ENCODE measurements at regions not wholly inside any gene's neighbourhood (a gene's known extent, or its start where the extent isn't known, plus 50 kb on each side); places are given as distances from the start of the nearest gene placed in this dataset.

- Histone ChIP-seq H3K4me1 (no peaks in the 10 kb centered on the region), H3K27me3 (no peaks in the 10 kb centered on the region), H3K36me3 (no peaks in the 10 kb centered on the region), H3K27ac (no peak overlapping the region), H3K4me3 (no peak overlapping the region), H3K9me3 (no peaks in the 10 kb centered on the region)
- TF ChIP-seq POLR2AphosphoS5 (IDR thresholded peaks at IDR 0.05; ENCODE audit: insufficient read depth in 1 of 2, low read depth in 1 of 2) (no peak), CTCF (IDR thresholded peaks at IDR 0.05) (no peak), POLR2A (IDR thresholded peaks at IDR 0.05) (no peak)
- no peak for DNase-seq (ENCODE audit: extremely low spot score in 2 of 2)
- intact Hi-C loops (cut with DNase I) = no loop called here
These were observed 113.3 kb upstream of the DPT start for GRCh38 chr1:168842306-168842705.

- DNase-seq (ENCODE audit: extremely low spot score in 2 of 2) = no peak
- no peaks in the 10 kb centered on the region for H3K4me1 ChIP-seq
- intact Hi-C loops (cut with DNase I) = no loop called here
- H3K27me3 ChIP-seq = no peaks in the 10 kb centered on the region
- H3K36me3 ChIP-seq = no peaks in the 10 kb centered on the region
- H3K4me3 ChIP-seq = no peak overlapping the region
- no peak overlapping the region for H3K27ac ChIP-seq
- no peak for TF ChIP-seq POLR2AphosphoS5 (IDR thresholded peaks at IDR 0.05; ENCODE audit: insufficient read depth in 1 of 2, low read depth in 1 of 2)
- TF ChIP-seq CTCF (IDR thresholded peaks at IDR 0.05) = no peak
- no peak for TF ChIP-seq POLR2A (IDR thresholded peaks at IDR 0.05)
- no peaks in the 10 kb centered on the region for H3K9me3 ChIP-seq
These were observed 113.9 kb upstream of the DPT start for GRCh38 chr1:168842916-168843315.

- H3K36me3 ChIP-seq = no peaks in the 10 kb centered on the region
- no peaks in the 10 kb centered on the region for H3K9me3 ChIP-seq
- intact Hi-C loops (cut with DNase I) = no loop called here
- H3K27me3 ChIP-seq = no peaks in the 10 kb centered on the region
- H3K4me1 ChIP-seq = no peaks in the 10 kb centered on the region
- TF ChIP-seq CTCF (IDR thresholded peaks at IDR 0.05) (no peak), POLR2A (IDR thresholded peaks at IDR 0.05) (no peak), POLR2AphosphoS5 (IDR thresholded peaks at IDR 0.05; ENCODE audit: insufficient read depth in 1 of 2, low read depth in 1 of 2) (no peak)
- H3K4me3 ChIP-seq = no peak overlapping the region
- DNase-seq (ENCODE audit: extremely low spot score in 2 of 2) = no peak
- H3K27ac ChIP-seq = no peak overlapping the region
These were observed 114.4 kb upstream of the DPT start for GRCh38 chr1:168843401-168843800.

- no peak for DNase-seq (ENCODE audit: extremely low spot score in 2 of 2)
- Histone ChIP-seq H3K27me3 (no peaks in the 10 kb centered on the region), H3K27ac (no peak overlapping the region), H3K4me3 (no peak overlapping the region), H3K4me1 (no peaks in the 10 kb centered on the region), H3K36me3 (no peaks in the 10 kb centered on the region), H3K9me3 (no peaks in the 10 kb centered on the region)
- TF ChIP-seq POLR2AphosphoS5 (IDR thresholded peaks at IDR 0.05; ENCODE audit: insufficient read depth in 1 of 2, low read depth in 1 of 2) = no peak
- no peak for TF ChIP-seq CTCF (IDR thresholded peaks at IDR 0.05)
- no peak for TF ChIP-seq POLR2A (IDR thresholded peaks at IDR 0.05)
- intact Hi-C loops (cut with DNase I) = no loop called here
These were observed 114.9 kb upstream of the DPT start for GRCh38 chr1:168843950-168844349.

- no peak for DNase-seq (ENCODE audit: extremely low spot score in 2 of 2)
- Histone ChIP-seq H3K9me3 (no peaks in the 10 kb centered on the region), H3K27me3 (no peaks in the 10 kb centered on the region), H3K36me3 (no peaks in the 10 kb centered on the region), H3K4me1 (no peaks in the 10 kb centered on the region), H3K4me3 (no peak overlapping the region), H3K27ac (no peak overlapping the region)
- TF ChIP-seq POLR2A (IDR thresholded peaks at IDR 0.05) (no peak), POLR2AphosphoS5 (IDR thresholded peaks at IDR 0.05; ENCODE audit: insufficient read depth in 1 of 2, low read depth in 1 of 2) (no peak), CTCF (IDR thresholded peaks at IDR 0.05) (no peak)
- intact Hi-C loops (cut with DNase I) = no loop called here
These were observed 116.1 kb upstream of the DPT start for GRCh38 chr1:168845140-168845539.
